ENCODE measurements at regions not wholly inside any gene's neighbourhood (a gene's known extent, or its start where the extent isn't known, plus 50 kb on each side); places are given as distances from the start of the nearest gene placed in this dataset.

DNA sequence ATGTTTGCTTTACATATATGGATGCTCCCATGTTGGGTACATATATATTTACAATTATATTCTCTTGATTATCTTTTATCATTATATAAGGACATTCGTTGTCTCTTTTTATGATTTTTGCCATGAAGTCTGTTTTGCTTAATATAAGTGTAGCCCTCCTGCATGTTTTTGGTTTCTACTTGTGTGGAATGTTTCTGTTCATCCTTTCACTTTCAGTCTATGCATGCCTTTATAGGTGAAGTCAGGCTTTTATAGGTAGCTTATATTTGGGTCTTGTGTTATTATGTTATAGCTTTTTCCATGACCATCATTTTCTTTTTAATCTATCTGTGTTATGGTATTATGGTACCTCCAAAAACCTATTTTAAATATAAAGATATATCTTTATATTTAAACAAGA is 612.5 kb upstream of the HS3ST5 start:
- no peak for TF ChIP-seq FOS (IDR thresholded peaks at IDR 0.05; ENCODE audit: borderline replicate concordance, insufficient read depth, low read length)
- TF ChIP-seq, protein P1, sequence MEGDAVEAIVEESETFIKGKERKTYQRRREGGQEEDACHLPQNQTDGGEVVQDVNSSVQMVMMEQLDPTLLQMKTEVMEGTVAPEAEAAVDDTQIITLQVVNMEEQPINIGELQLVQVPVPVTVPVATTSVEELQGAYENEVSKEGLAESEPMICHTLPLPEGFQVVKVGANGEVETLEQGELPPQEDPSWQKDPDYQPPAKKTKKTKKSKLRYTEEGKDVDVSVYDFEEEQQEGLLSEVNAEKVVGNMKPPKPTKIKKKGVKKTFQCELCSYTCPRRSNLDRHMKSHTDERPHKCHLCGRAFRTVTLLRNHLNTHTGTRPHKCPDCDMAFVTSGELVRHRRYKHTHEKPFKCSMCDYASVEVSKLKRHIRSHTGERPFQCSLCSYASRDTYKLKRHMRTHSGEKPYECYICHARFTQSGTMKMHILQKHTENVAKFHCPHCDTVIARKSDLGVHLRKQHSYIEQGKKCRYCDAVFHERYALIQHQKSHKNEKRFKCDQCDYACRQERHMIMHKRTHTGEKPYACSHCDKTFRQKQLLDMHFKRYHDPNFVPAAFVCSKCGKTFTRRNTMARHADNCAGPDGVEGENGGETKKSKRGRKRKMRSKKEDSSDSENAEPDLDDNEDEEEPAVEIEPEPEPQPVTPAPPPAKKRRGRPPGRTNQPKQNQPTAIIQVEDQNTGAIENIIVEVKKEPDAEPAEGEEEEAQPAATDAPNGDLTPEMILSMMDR (IDR thresholded peaks at IDR 0.05; ENCODE audit: extremely low read depth in 1 of 2, insufficient read depth in 1 of 2, low read depth in 1 of 2, low read length in 2 of 2): no peak
- TF ChIP-seq EZH2 (IDR thresholded peaks at IDR 0.05; ENCODE audit: borderline replicate concordance, low read depth, low read length, severe bottlenecking): no peak
- TF ChIP-seq, protein P2, sequence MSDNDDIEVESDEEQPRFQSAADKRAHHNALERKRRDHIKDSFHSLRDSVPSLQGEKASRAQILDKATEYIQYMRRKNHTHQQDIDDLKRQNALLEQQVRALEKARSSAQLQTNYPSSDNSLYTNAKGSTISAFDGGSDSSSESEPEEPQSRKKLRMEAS (IDR thresholded peaks at IDR 0.05; ENCODE audit: insufficient read depth, insufficient read length): no peak
- no peak for TF ChIP-seq POLR2A (IDR thresholded peaks at IDR 0.05; ENCODE audit: low read depth, low read length)
- no peak for TF ChIP-seq MYC (IDR thresholded peaks at IDR 0.05; ENCODE audit: low read depth, low read length)
- TF ChIP-seq POLR2AphosphoS5 (IDR thresholded peaks at IDR 0.05; ENCODE audit: insufficient read depth, low read depth, low read length): no peak
